CD4-positive, alpha-beta T cell treated with Interleukin-4 for 4 hours (primary cell): ENCODE measurements at regions not wholly inside any gene's neighbourhood (a gene's known extent, or its start where the extent isn't known, plus 50 kb on each side); places are given as distances from the start of the nearest gene placed in this dataset.

ENCODE experiments used
- DNase-seq: peaks from one replicate; pipeline ENCODE4 v3.0.0-alpha.2; 2020

DNA sequence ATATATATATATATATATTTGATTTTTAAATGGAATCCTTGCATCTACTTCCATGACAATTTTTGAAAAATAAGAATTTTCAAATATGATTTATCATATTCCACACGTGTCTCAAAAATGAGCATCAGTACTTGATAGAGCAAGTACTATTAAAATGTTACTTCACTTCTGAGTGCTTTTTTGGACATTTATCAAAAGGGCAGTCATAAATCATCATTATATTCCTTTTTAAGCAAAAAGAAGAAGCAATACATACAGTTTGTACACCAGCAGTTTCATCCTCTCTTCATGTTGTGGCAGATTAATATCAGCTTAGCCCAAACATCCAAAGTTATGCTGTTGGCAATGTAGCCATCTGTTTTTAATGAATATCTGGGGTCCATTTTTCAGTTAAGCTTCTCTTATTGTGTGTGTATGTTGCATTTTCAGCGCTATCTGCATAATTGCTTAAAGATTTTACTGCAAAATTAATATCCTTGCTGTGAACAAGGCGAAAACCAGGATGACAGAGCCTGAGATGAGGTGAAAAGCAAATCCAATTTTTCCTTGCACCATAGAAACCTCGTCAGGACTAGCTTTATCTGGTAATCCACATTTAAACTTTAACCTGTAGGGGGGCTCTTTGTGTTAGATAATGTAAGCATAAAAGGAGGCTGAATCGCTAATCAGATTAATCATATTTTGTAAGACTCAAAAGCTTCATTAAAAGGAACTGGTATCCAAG lies 604.9 kb upstream of the AGTR1 start:
- DNase-seq = no peak

GRCh38 chr3:148093753-148094152 lies 604.0 kb upstream of the AGTR1 start:
- DNase-seq = no peak

- DNase-seq = no peak
Observed at GRCh38 chr3:148095962-148096361, 601.7 kb upstream of the AGTR1 start.

- DNase-seq = no peak
Observed at GRCh38 chr3:148100476-148100875, 597.2 kb upstream of the AGTR1 start.

DNA sequence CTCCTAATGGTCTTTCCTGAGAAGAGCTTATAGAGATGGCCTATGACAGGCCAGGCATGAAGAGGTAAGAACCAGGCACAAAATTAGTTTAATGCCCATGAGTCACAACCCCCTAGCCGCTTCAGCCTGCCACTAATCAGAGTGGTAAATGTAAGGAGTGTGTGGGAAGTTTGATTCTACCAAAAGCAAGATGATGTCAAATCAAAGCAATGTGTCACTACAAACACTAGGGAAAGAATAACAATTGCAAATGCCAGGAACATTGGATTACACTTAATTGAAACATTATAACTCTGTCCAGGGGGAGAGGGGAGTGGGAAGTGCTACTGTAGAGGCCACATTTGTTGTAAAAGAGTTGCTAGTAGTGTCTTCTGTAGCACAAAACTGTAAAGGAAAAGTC lies 596.6 kb upstream of the AGTR1 start:
- DNase-seq = no peak

- no peak for DNase-seq
Observed at GRCh38 chr3:148102156-148102555, 595.5 kb upstream of the AGTR1 start.

GRCh38 chr3:148106062-148106461 lies 591.6 kb upstream of the AGTR1 start:
- DNase-seq = no peak

- no peak for DNase-seq
Observed at GRCh38 chr3:148126956-148127355, 570.7 kb upstream of the AGTR1 start.

- DNase-seq = no peak
Observed at GRCh38 chr3:148128136-148128535, 569.6 kb upstream of the AGTR1 start.

- DNase-seq = no peak
Observed at GRCh38 chr3:148131990-148132638, 565.6 kb upstream of the AGTR1 start.

DNA sequence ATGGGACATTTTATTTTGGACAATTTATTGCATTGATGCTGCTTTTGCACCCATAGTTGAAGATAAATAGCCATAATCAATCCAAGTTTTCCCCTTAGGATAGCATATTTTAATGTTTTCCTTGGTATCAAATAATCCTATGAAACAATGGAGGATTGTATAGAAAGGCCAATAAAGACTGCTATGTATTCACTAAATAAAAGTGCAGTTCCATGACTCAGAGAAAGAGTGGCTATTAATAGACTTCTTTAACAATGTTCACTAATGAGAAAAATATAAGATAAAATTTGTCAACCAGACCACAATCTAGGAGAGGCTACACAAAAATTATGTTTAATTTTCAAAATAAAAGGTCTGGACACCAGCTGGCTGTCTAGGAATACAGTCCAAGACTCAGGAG lies 560.9 kb upstream of the AGTR1 start:
- no peak for DNase-seq

GRCh38 chr3:148146241-148146640 lies 551.5 kb upstream of the AGTR1 start:
- no peak for DNase-seq

DNA sequence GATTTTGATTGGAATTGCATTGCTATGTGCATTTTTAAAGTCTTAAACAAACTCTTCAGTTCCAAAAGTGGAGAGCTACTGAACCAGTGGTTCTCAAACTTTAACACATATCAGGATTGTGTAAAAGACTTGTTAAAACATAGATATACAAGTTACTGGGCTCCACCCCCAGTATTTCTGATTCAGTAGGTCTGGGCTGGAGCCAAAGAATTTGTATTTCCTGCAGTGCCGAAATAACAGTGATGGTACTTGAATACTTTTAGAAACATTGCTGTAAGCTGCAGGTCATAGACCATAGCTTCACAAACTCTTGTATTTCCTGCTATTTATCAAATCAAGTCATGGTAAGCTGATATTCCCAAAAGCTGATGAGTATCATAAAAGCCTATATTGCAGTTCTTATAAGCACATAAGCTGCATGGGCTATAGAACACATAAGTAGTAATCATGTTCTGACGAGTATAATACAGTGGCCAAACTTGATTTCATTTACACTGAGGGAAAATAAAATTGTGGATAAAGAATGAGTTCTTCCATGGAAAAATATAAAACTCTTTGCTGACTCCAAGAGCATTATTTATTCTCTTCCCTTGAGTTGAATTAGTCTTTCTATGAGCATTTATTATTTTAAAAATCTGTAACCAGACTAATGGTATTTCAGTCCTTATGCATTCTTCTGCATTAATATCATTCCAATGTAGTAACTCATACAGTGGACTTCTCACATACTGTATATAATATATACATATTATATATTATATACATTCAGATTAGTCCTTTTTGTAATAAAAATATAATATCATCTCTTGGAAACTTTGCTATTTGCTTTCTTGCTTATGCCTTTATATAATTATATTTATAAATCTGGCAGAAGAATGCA lies 550.5 kb upstream of the AGTR1 start:
- DNase-seq = no peak

DNA sequence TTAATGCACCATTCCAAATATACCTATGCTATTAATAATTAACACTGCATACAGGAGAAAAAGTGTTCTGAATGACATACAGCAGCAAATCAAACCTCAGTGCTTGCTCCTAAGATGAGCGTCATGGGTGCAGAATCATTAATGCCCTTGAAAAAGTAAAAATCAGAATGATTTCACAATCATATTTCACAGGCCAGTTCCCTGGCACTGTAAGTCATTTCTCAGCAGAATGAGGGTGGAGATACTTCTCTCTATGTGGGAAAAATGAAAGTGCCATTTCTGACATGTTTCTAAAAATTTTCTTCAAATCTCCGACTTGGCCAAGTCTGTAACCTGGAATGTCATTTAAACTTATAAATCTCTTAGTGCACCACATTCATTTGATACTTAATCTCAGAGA lies 549.8 kb upstream of the AGTR1 start:
- DNase-seq = no peak

- DNase-seq = no peak
Observed at GRCh38 chr3:148149556-148149955, 548.1 kb upstream of the AGTR1 start.

DNA sequence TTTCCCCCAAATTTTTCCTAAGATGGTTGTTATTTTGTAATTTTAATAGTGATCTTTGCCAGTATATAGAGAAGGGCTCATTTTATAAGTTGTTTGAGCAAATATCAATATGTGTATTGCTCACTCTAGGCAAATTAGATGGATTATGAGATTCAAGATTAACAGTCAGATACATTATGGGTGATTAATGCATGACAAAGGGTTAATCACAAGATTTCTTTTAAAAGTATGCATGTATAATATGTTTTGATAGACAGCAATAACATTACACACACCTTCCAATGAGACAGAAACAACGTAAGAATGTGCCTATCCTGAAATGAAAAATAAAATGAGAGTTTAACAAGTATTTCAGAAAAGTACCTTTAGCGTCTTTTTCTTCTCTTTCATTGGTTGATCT lies 547.6 kb upstream of the AGTR1 start:
- DNase-seq = no peak

GRCh38 chr3:148158210-148158609 lies 539.5 kb upstream of the AGTR1 start:
- DNase-seq = no peak

- no peak for DNase-seq
Observed at GRCh38 chr3:148162132-148162531, 535.6 kb upstream of the AGTR1 start.

GRCh38 chr3:148168347-148168746 lies 529.4 kb upstream of the AGTR1 start:
- DNase-seq = no peak

- no peak for DNase-seq
Observed at GRCh38 chr3:148173851-148174250, 523.9 kb upstream of the AGTR1 start.

GRCh38 chr3:148175214-148175613 lies 522.5 kb upstream of the AGTR1 start:
- no peak for DNase-seq

- no peak for DNase-seq
Observed at GRCh38 chr3:148178503-148178902, 519.2 kb upstream of the AGTR1 start.

DNA sequence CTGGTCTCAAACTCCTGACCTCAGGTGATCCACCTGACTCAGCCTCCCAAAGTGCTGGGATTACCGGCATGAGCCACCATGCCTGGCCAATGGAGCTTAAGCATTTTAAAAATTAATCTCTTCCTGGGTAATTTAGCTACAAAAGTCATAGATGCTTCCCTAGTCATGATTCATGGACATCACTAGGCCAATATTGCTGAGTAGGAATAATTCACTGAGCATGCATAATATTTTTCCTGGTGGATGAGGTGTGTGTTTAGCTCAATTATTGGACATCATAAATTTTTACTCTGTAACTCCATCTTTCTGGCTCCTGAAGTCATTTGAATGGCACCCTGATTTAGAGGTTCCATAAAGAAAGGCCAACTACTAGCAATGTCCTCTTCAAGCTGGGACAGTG lies 512.9 kb upstream of the AGTR1 start:
- DNase-seq = no peak

DNA sequence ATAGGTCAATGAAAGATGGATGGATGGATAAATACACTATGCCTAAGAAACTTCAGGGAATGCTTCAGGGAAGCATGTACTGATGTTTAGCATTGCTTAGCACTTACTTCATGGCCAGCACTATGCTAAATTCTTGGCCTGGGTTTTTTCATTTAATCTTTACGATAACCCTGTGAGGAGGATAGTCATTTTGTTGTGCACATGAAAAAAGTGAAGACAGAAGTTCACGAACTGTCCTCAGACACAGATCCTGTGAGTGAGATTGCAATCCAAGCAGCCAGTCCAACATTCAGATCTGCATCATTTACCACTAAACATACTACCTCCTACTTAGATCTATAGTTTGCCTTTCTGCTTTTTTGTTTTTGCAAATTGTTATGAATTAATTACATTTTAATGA lies 510.8 kb upstream of the AGTR1 start:
- DNase-seq = no peak
